ENCODE measurements at regions not wholly inside any gene's neighbourhood (a gene's known extent, or its start where the extent isn't known, plus 50 kb on each side); places are given as distances from the start of the nearest gene placed in this dataset.

GRCh38 chr5:162256711-162257110 lies 189.1 kb downstream of the GABRG2 start (continued):
- TF ChIP-seq MAZ (IDR thresholded peaks at IDR 0.05; ENCODE audit: borderline replicate concordance, low read depth, low read length): no peak
- TF ChIP-seq, protein P1, sequence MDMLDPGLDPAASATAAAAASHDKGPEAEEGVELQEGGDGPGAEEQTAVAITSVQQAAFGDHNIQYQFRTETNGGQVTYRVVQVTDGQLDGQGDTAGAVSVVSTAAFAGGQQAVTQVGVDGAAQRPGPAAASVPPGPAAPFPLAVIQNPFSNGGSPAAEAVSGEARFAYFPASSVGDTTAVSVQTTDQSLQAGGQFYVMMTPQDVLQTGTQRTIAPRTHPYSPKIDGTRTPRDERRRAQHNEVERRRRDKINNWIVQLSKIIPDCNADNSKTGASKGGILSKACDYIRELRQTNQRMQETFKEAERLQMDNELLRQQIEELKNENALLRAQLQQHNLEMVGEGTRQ (IDR thresholded peaks at IDR 0.05): no peak
- no peak for TF ChIP-seq CEBPB (IDR thresholded peaks at IDR 0.05)
- no peak for TF ChIP-seq EHF (CRISPR knock-in tag; IDR thresholded peaks at IDR 0.05)
- no peak for TF ChIP-seq E2F6 (IDR thresholded peaks at IDR 0.05; ENCODE audit: borderline replicate concordance, low read depth)
- no peak for TF ChIP-seq ZNF302 (CRISPR knock-in tag; IDR thresholded peaks at IDR 0.05)

- Histone ChIP-seq H3K4me3 (no peak overlapping the region), H3K27ac (no peak overlapping the region), H3K4me2 (no peak overlapping the region), H3K4me1 (no peaks in the 10 kb centered on the region), H3K9me3 (no peaks in the 10 kb centered on the region)
- CTCF ChIA-PET: no interaction called here
- POLR2A ChIA-PET: no interaction called here
- WGBS (ENCODE audit: missing lambda C conversion rate): 17% methylated on average over 12 of the region's 12 CpGs
- no peak for FAIRE-seq
- peak; percentile 18 for TF ChIP-seq MAFK (IDR thresholded peaks at IDR 0.05; ENCODE audit: partially characterized antibody)
- TF ChIP-seq PBX3 (IDR thresholded peaks at IDR 0.05): no peak
- ATAC-seq: no peak
- no peak for DNase-seq (ENCODE audit: low read depth in 1 of 2, low spot score in 1 of 2)
Observed at GRCh38 chr5:162268694-162269481, 201.3 kb downstream of the GABRG2 start.

GRCh38 chr5:162272417-162272816 lies 204.8 kb downstream of the GABRG2 start:
- no peak overlapping the region for H3K4me3 ChIP-seq
- DNase-seq (ENCODE audit: low read depth in 1 of 2, low spot score in 1 of 2): no peak
- ChIA-PET CTCF (no interaction called here), POLR2A (no interaction called here)
- FAIRE-seq: no peak
- ATAC-seq: no peak
- no peaks in the 10 kb centered on the region for H3K9me3 ChIP-seq
- TF ChIP-seq EHF (CRISPR knock-in tag; IDR thresholded peaks at IDR 0.05) (no peak), BHLHE40 (IDR thresholded peaks at IDR 0.05; ENCODE audit: low read depth, low read length) (no peak), GATA3 (IDR thresholded peaks at IDR 0.05; ENCODE audit: borderline replicate concordance) (no peak), MAFK (IDR thresholded peaks at IDR 0.05; ENCODE audit: partially characterized antibody) (no peak), HEYL (CRISPR knock-in tag; IDR thresholded peaks at IDR 0.05) (no peak), EP300 (IDR thresholded peaks at IDR 0.05) (no peak), FOSL2 (IDR thresholded peaks at IDR 0.05) (no peak), FOSL2 (CRISPR knock-in tag; IDR thresholded peaks at IDR 0.05) (no peak), HMGXB4 (CRISPR knock-in tag; IDR thresholded peaks at IDR 0.05; ENCODE audit: borderline replicate concordance) (no peak), POLR2AphosphoS2 (conservative IDR thresholded peaks at IDR 0.05; ENCODE audit: low read length) (no peak), RNF2 (IDR thresholded peaks at IDR 0.05; ENCODE audit: borderline replicate concordance, low read depth) (no peak), MYC (IDR thresholded peaks at IDR 0.05; ENCODE audit: borderline replicate concordance, low read length) (no peak), PBX3 (IDR thresholded peaks at IDR 0.05) (no peak)
- TF ChIP-seq, protein P2, sequence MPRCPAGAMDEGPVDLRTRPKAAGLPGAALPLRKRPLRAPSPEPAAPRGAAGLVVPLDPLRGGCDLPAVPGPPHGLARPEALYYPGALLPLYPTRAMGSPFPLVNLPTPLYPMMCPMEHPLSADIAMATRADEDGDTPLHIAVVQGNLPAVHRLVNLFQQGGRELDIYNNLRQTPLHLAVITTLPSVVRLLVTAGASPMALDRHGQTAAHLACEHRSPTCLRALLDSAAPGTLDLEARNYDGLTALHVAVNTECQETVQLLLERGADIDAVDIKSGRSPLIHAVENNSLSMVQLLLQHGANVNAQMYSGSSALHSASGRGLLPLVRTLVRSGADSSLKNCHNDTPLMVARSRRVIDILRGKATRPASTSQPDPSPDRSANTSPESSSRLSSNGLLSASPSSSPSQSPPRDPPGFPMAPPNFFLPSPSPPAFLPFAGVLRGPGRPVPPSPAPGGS (IDR thresholded peaks at IDR 0.05): no peak
- TF ChIP-seq, protein P3, sequence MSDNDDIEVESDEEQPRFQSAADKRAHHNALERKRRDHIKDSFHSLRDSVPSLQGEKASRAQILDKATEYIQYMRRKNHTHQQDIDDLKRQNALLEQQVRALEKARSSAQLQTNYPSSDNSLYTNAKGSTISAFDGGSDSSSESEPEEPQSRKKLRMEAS (IDR thresholded peaks at IDR 0.05): no peak
- TF ChIP-seq, protein P1 (IDR thresholded peaks at IDR 0.05): no peak
- H3K27ac ChIP-seq: no peak overlapping the region
- no peaks in the 10 kb centered on the region for H3K4me1 ChIP-seq
- WGBS (ENCODE audit: missing lambda C conversion rate): 0% methylated on average over 1 of the region's 1 CpG
- H3K4me2 ChIP-seq: no peak overlapping the region
